AG09309 (cell line): ENCODE measurements at regions not wholly inside any gene's neighbourhood (a gene's known extent, or its start where the extent isn't known, plus 50 kb on each side); places are given as distances from the start of the nearest gene placed in this dataset.

ENCODE experiments used
- DNase-seq: peaks from one replicate; pipeline ENCODE4 v3.0.0-alpha.2; 2010; ENCODE audit warnings: low read depth
- H3K4me3 ChIP-seq: 2 replicates; pipeline ENCODE4 v1.5.1; 2011; ENCODE audit warnings: mild to moderate bottlenecking, low read depth, low read length, moderate library complexity; ENCODE audit not compliant: control insufficient read depth
- CTCF ChIP-seq: IDR thresholded peaks from 2 replicates; pipeline ENCODE4 v1.5.1; 2011; ENCODE audit warnings: mild to moderate bottlenecking, low read depth, low read length, inconsistent platforms; ENCODE audit not compliant: insufficient read depth, control insufficient read depth; ENCODE audit errors: missing control alignments

GRCh38 chr16:60815033-60815432, 1221.2 kb downstream of the CDH8 start:
- no peak for DNase-seq
- no peak overlapping the region for H3K4me3 ChIP-seq
- no peak for TF ChIP-seq CTCF

- DNase-seq = no peak
- no peak for TF ChIP-seq CTCF
- H3K4me3 ChIP-seq = no peak overlapping the region
Measured at GRCh38 chr16:60811657-60812056, 1224.6 kb downstream of the CDH8 start.

GRCh38 chr16:60811051-60811608, 1225.1 kb downstream of the CDH8 start:
- H3K4me3 ChIP-seq = no peak overlapping the region
- TF ChIP-seq CTCF = no peak
- no peak for DNase-seq

- TF ChIP-seq CTCF = no peak
- DNase-seq = no peak
- no peak overlapping the region for H3K4me3 ChIP-seq
Measured at GRCh38 chr16:60810250-60810649, 1226.0 kb downstream of the CDH8 start.

- DNase-seq = no peak
- H3K4me3 ChIP-seq = no peak overlapping the region
- TF ChIP-seq CTCF = no peak
Measured at GRCh38 chr16:60792437-60792836, 1243.8 kb downstream of the CDH8 start.

- H3K4me3 ChIP-seq = no peak overlapping the region
- no peak for DNase-seq
- TF ChIP-seq CTCF = no peak
Measured at GRCh38 chr16:60788631-60789030, 1247.6 kb downstream of the CDH8 start.

GRCh38 chr16:60776281-60776680, 1260.0 kb downstream of the CDH8 start:
- DNase-seq = no peak
- H3K4me3 ChIP-seq = no peak overlapping the region

More at GRCh38 chr16:60776281-60776680, 1260.0 kb downstream of the CDH8 start:
- no peak for TF ChIP-seq CTCF
